PC-9 (cell line): ENCODE measurements at regions not wholly inside any gene's neighbourhood (a gene's known extent, or its start where the extent isn't known, plus 50 kb on each side); places are given as distances from the start of the nearest gene placed in this dataset.

ENCODE experiments used
- CTCF ChIP-seq: fragments of 200-600 bp; sonication (generic); conservative IDR thresholded peaks from 2 replicates; pipeline ENCODE4 v1.6.1; 2017; ENCODE audit warnings: mixed run types, antibody characterized with exemption, mild to moderate bottlenecking, moderate library complexity
- EZH2 ChIP-seq: fragments of 200-600 bp; sonication (generic); IDR thresholded peaks from 2 replicates; pipeline ENCODE4 v1.8.0; 2017; ENCODE audit warnings: antibody characterized with exemption, low read depth

- TF ChIP-seq CTCF (no peak), EZH2 (no peak)
Measured at GRCh38 chr1:216777148-216777547, 53.9 kb upstream of the ESRRG start.
